Ishikawa (cell line): ENCODE measurements at regions not wholly inside any gene's neighbourhood (a gene's known extent, or its start where the extent isn't known, plus 50 kb on each side); places are given as distances from the start of the nearest gene placed in this dataset.

Experiments
- CEBPB ChIP-seq: IDR thresholded peaks from 2 replicates; pipeline ENCODE4 v1.6.1; 2012
- CREB1 ChIP-seq: IDR thresholded peaks from 2 replicates; pipeline ENCODE4 v1.6.1; 2012; ENCODE audit warnings: low read depth
- EGR1 ChIP-seq: IDR thresholded peaks from 2 replicates; pipeline ENCODE4 v1.6.1; 2012
- EP300 ChIP-seq: IDR thresholded peaks from 2 replicates; pipeline ENCODE4 v1.6.1; 2012; ENCODE audit warnings: borderline replicate concordance
- FOXM1 ChIP-seq: IDR thresholded peaks from 2 replicates; pipeline ENCODE4 v1.6.1; 2012; ENCODE audit warnings: low read depth, borderline replicate concordance
- NFIC ChIP-seq: IDR thresholded peaks from 2 replicates; pipeline ENCODE4 v1.6.1; 2012
- RAD21 ChIP-seq: IDR thresholded peaks from 2 replicates; pipeline ENCODE4 v1.6.1; 2012; ENCODE audit warnings: low read depth
- TAF1 ChIP-seq: IDR thresholded peaks from 2 replicates; pipeline ENCODE4 v1.6.1; 2012; ENCODE audit warnings: low read depth, mild to moderate bottlenecking
- TCF12 ChIP-seq: IDR thresholded peaks from 2 replicates; pipeline ENCODE4 v1.6.1; 2012; ENCODE audit warnings: low read depth
- TEAD4 ChIP-seq: IDR thresholded peaks from 2 replicates; pipeline ENCODE4 v1.6.1; 2012
- YY1 ChIP-seq: IDR thresholded peaks from 2 replicates; pipeline ENCODE4 v1.6.1; 2012; ENCODE audit warnings: low read depth
- ZBTB7A ChIP-seq: IDR thresholded peaks from 2 replicates; pipeline ENCODE4 v1.6.1; 2012; ENCODE audit warnings: low read depth
- TF ChIP-seq, protein P1 (sequence below): IDR thresholded peaks from 2 replicates; pipeline ENCODE4 v1.6.1; 2012
- TF ChIP-seq, protein P2 (sequence below): IDR thresholded peaks from 2 replicates; pipeline ENCODE4 v1.6.1; 2012
- TF ChIP-seq, protein P3 (sequence below): IDR thresholded peaks from 2 replicates; pipeline ENCODE4 v1.6.1; 2012; ENCODE audit warnings: low read depth, mild to moderate bottlenecking

DNA sequence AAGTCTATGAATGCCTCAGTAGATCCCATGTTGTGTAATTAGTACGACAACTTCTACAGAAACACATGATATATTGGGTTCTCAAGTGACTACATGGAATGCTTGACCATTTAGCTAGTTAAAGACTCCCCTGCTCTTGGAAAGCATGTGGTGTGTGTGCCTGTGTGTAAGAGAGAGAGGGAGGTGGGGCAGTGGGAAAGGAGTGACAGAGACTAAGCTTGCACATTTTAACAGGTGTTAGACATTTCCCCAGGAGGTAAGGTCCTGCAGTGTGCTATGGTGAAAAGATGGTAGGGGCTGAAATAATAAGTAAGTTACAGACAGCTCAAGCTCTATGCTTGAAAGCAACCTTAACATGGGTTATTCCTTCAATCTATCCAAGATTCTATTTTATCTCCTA lies 241.7 kb upstream of the GHITM start:
- TF ChIP-seq FOXM1: no peak
- TF ChIP-seq, protein P1, sequence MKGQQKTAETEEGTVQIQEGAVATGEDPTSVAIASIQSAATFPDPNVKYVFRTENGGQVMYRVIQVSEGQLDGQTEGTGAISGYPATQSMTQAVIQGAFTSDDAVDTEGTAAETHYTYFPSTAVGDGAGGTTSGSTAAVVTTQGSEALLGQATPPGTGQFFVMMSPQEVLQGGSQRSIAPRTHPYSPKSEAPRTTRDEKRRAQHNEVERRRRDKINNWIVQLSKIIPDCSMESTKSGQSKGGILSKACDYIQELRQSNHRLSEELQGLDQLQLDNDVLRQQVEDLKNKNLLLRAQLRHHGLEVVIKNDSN: no peak
- no peak for TF ChIP-seq CREB1
- no peak for TF ChIP-seq TAF1
- TF ChIP-seq TCF12: no peak
- no peak for TF ChIP-seq NFIC
- no peak for TF ChIP-seq YY1
- no peak for TF ChIP-seq EP300
- no peak for TF ChIP-seq RAD21
- TF ChIP-seq EGR1: no peak
- TF ChIP-seq, protein P2, sequence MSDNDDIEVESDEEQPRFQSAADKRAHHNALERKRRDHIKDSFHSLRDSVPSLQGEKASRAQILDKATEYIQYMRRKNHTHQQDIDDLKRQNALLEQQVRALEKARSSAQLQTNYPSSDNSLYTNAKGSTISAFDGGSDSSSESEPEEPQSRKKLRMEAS: no peak
- TF ChIP-seq ZBTB7A: no peak
- no peak for TF ChIP-seq CEBPB
- TF ChIP-seq TEAD4: no peak
- TF ChIP-seq, protein P3, sequence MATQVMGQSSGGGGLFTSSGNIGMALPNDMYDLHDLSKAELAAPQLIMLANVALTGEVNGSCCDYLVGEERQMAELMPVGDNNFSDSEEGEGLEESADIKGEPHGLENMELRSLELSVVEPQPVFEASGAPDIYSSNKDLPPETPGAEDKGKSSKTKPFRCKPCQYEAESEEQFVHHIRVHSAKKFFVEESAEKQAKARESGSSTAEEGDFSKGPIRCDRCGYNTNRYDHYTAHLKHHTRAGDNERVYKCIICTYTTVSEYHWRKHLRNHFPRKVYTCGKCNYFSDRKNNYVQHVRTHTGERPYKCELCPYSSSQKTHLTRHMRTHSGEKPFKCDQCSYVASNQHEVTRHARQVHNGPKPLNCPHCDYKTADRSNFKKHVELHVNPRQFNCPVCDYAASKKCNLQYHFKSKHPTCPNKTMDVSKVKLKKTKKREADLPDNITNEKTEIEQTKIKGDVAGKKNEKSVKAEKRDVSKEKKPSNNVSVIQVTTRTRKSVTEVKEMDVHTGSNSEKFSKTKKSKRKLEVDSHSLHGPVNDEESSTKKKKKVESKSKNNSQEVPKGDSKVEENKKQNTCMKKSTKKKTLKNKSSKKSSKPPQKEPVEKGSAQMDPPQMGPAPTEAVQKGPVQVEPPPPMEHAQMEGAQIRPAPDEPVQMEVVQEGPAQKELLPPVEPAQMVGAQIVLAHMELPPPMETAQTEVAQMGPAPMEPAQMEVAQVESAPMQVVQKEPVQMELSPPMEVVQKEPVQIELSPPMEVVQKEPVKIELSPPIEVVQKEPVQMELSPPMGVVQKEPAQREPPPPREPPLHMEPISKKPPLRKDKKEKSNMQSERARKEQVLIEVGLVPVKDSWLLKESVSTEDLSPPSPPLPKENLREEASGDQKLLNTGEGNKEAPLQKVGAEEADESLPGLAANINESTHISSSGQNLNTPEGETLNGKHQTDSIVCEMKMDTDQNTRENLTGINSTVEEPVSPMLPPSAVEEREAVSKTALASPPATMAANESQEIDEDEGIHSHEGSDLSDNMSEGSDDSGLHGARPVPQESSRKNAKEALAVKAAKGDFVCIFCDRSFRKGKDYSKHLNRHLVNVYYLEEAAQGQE: no peak

DNA sequence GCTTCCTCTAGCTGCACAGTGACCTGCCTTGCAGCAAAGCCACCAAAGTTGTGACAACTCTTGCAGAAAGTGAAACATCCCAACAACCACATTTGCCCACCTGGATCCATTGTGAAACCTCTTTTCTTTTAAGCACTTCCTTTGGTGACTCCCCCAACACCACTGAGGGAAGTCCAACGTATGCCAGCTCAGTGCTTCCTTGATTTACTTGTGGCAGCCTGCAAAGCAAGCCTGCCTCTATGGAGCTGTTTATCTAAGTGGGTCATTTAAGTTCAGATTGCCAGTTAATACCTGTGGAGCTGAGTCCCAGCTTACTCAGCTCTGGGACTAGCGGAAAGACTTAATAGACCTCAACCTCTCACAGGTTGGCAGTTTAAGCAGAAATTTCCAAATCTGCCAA lies 230.8 kb upstream of the GHITM start:
- no peak for TF ChIP-seq TAF1
- no peak for TF ChIP-seq FOXM1
- TF ChIP-seq, protein P3: no peak
- no peak for TF ChIP-seq NFIC
- TF ChIP-seq EGR1: no peak
- TF ChIP-seq, protein P2: no peak
- no peak for TF ChIP-seq TEAD4

DNA sequence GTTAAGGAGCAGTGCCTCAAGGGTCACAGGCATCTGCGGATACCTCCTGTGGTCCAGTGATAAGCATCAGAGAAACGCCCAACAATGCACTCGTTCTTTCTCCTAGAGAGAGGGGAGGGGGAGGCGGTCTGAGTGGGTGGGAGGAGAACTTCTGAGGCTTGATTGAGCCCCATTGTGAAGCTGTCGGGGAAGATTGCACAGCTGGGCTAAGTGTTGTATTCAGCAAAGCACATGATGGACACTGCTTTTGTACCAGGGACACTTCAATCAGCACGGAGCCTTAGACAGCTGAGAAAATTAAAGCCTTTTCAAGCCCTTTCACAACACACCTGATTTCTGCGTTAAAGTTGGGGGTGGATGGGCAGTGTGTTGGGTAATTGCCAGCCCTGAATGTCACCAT lies 230.3 kb upstream of the GHITM start:
- TF ChIP-seq, protein P2: no peak
- TF ChIP-seq NFIC (no peak), EP300 (no peak), YY1 (no peak), TEAD4 (no peak), EGR1 (no peak), ZBTB7A (no peak), TAF1 (no peak), FOXM1 (no peak), CREB1 (no peak), CEBPB (no peak)

DNA sequence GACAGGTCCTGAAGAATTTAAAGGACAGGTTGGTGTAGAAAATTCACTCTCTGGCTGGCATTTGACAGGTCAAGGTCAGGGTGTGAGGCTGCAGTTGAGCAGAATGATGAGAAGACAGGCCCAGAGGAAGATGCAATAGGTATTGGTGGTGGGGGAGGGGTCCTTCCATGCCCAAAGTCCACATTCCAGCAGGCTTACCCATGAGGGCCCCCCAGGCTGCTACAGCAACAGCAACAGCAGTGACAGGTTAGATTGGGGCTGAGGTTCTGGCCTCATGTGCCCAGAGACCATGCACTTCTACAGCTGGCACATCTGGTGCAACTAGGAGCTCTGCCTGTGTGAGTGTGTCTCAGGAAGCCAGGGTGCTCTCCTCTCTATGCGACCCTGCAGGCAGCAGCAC lies 223.5 kb upstream of the GHITM start:
- TF ChIP-seq TEAD4: no peak
- TF ChIP-seq TCF12: no peak
- TF ChIP-seq FOXM1: no peak
- TF ChIP-seq, protein P2: no peak
- TF ChIP-seq EGR1: no peak
- no peak for TF ChIP-seq CREB1
- TF ChIP-seq, protein P3: no peak
- no peak for TF ChIP-seq NFIC
- TF ChIP-seq YY1: no peak
- TF ChIP-seq EP300: no peak
- TF ChIP-seq CEBPB: no peak
